CD14-positive monocyte (primary cell): ENCODE measurements at regions not wholly inside any gene's neighbourhood (a gene's known extent, or its start where the extent isn't known, plus 50 kb on each side); places are given as distances from the start of the nearest gene placed in this dataset.

Experiments
- DNase-seq, 3 donors: peaks; one replicate each; pipeline ENCODE4 v3.0.0-alpha.2; 2011 to 2022
- H2AFZ ChIP-seq: 2 replicates; pipeline ENCODE4 v1.6.0; 2012; ENCODE audit warnings: mild to moderate bottlenecking, low read depth, low read length, inconsistent platforms; ENCODE audit not compliant: insufficient read depth, poor library complexity, severe bottlenecking
- H3K27ac ChIP-seq, 2 donors: 1 replicate in 1 of 2; 2 replicates in 1 of 2; pipeline ENCODE4 v1.5.1; 2012 to 2013; ENCODE audit warnings: low read length in 2 of 2, control low read depth in 1 of 2, inconsistent platforms in 1 of 2, low read depth in 1 of 2, mild to moderate bottlenecking in 1 of 2
- H3K27me3 ChIP-seq, 2 donors: one replicate each; pipeline versions ENCODE4 v1.6.0 to v1.6.1; 2011 to 2013; ENCODE audit warnings: low read length in 2 of 2; ENCODE audit not compliant: control insufficient read depth in 2 of 2, insufficient read depth in 2 of 2
- H3K36me3 ChIP-seq, 2 donors: replicated peaks in 1 of 2; 1 replicate in 1 of 2; 2 replicates in 1 of 2; pipeline versions ENCODE4 v1.5.1 to v1.6.1; 2012 to 2013; ENCODE audit warnings: low read length in 2 of 2, control low read depth in 1 of 2, inconsistent platforms in 1 of 2, mild to moderate bottlenecking in 1 of 2; ENCODE audit not compliant: insufficient read depth in 2 of 2, control insufficient read depth in 1 of 2
- H3K4me1 ChIP-seq, 2 donors: 1 replicate in 1 of 2; 2 replicates in 1 of 2; pipeline versions ENCODE4 v1.5.1 to v1.6.1; 2012 to 2013; ENCODE audit warnings: low read length in 2 of 2, control low read depth in 1 of 2, inconsistent platforms in 1 of 2, mild to moderate bottlenecking in 1 of 2, moderate library complexity in 1 of 2; ENCODE audit not compliant: insufficient read depth in 2 of 2, control insufficient read depth in 1 of 2
- H3K4me2 ChIP-seq: replicated peaks from 2 replicates; pipeline ENCODE3; 2012; ENCODE audit warnings: low read length, moderate library complexity, mild to moderate bottlenecking; ENCODE audit not compliant: poor library complexity, severe bottlenecking; ENCODE audit errors: extremely low read depth
- H3K4me3 ChIP-seq, 3 experiments: fragments of 200-600 bp in 1 of 3; sonication (generic) in 1 of 3; replicated peaks in 1 of 3; 1 replicate in 2 of 3; 2 replicates in 1 of 3; pipeline ENCODE4 v1.5.1; 2011 to 2013; ENCODE audit warnings: low read length in 3 of 3, mild to moderate bottlenecking in 3 of 3, control low read depth in 2 of 3, low read depth in 2 of 3, inconsistent platforms in 1 of 3, moderate library complexity in 1 of 3
- H3K79me2 ChIP-seq: 2 replicates; pipeline ENCODE4 v1.6.0; 2012; ENCODE audit warnings: mild to moderate bottlenecking, control low read depth, inconsistent platforms, low read length, moderate library complexity; ENCODE audit not compliant: insufficient read depth
- H3K9ac ChIP-seq: 2 replicates; pipeline ENCODE4 v1.6.0; 2017; ENCODE audit warnings: low read length, mild to moderate bottlenecking; ENCODE audit not compliant: insufficient read depth, poor library complexity, severe bottlenecking
- H3K9me3 ChIP-seq, 2 donors: replicated peaks in 1 of 2; 1 replicate in 1 of 2; 2 replicates in 1 of 2; pipeline versions ENCODE4 v1.5.1 to v1.6.1; 2012 to 2013; ENCODE audit warnings: low read length in 2 of 2, control low read depth in 1 of 2; ENCODE audit not compliant: control insufficient read depth in 1 of 2, insufficient read depth in 1 of 2
- H4K20me1 ChIP-seq: 2 replicates; pipeline ENCODE4 v1.6.0; 2012; ENCODE audit warnings: mild to moderate bottlenecking, low read length, control low read depth, moderate library complexity; ENCODE audit not compliant: insufficient read depth
- H3K27ac Mint-ChIP-seq, 7 donors: one replicate each; pipeline ENCODE4 v1.8.0; 2020; ENCODE audit warnings: mild to moderate bottlenecking in 7 of 7, mixed read lengths in 7 of 7, moderate library complexity in 6 of 7, inconsistent platforms in 2 of 7
- H3K27me3 Mint-ChIP-seq, 3 donors: one replicate each; pipeline ENCODE4 v1.8.0; 2021 to 2022; ENCODE audit warnings: low read depth in 3 of 3, mild to moderate bottlenecking in 3 of 3, mixed read lengths in 3 of 3, moderate library complexity in 3 of 3, inconsistent platforms in 1 of 3
- H3K36me3 Mint-ChIP-seq, 2 donors: one replicate each; pipeline ENCODE4 v1.8.0; 2020; ENCODE audit warnings: mixed read lengths in 2 of 2, inconsistent platforms in 1 of 2, mild to moderate bottlenecking in 1 of 2
- H3K4me1 Mint-ChIP-seq: one replicate; pipeline ENCODE4 v1.8.0; 2020; ENCODE audit warnings: mild to moderate bottlenecking, mixed read lengths
- H3K4me3 Mint-ChIP-seq, 2 donors: one replicate each; pipeline ENCODE4 v1.8.0; 2020; ENCODE audit warnings: mild to moderate bottlenecking in 2 of 2, mixed read lengths in 2 of 2, moderate library complexity in 1 of 2
- H3K9me3 Mint-ChIP-seq, 7 donors: one replicate each; pipeline ENCODE4 v1.8.0; 2020 to 2022; ENCODE audit warnings: mixed read lengths in 7 of 7, mild to moderate bottlenecking in 6 of 7, moderate library complexity in 6 of 7, inconsistent platforms in 2 of 7
- WGBS: methylation state at CpG from one replicate; pipeline ENCODE4 v1.1.5; 2013; ENCODE audit warnings: missing lambda C conversion rate; ENCODE audit not compliant: insufficient coverage; 5-methylcytosine and 5-hydroxymethylcytosine counted together
- intact Hi-C, 2 donors: fragments of 100-400 bp; cut with micrococcal nuclease; formaldehyde crosslinking; loops; one replicate each; pipeline versions ENCODE4 v1.15.0 to v1.15.1; 2023
- TF ChIP-seq, protein P1 (sequence below): fragments of 200-600 bp; IDR thresholded peaks from one replicate; pipeline ENCODE4 v1.8.0; 2022; ENCODE audit warnings: antibody characterized with exemption, mild to moderate bottlenecking

- intact Hi-C loops = loop anchor here in 1 of 2 donors (5.0 kb wide), 1 partner anchor 33 kb away; no protein-coding TSS in a partner anchor
- Histone ChIP-seq H3K36me3 (no peaks in the 10 kb centered on the region), H2AFZ (no peak overlapping the region), H3K79me2 (peaks cover 6% of the 10 kb centered on the region), H3K4me2 (no peak overlapping the region), H3K27ac (peak overlapping the region in 1 of 2 donors; percentile 79), H3K9me3 (no peaks in the 10 kb centered on the region), H3K4me1 (peaks cover 39 to 43% of the 10 kb centered on the region in 2 donors), H3K9ac (no peak overlapping the region), H4K20me1 (no peaks in the 10 kb centered on the region), H3K27me3 (no peaks in the 10 kb centered on the region), H3K4me3 (no peak overlapping the region)
- H3K9me3 Mint-ChIP-seq = peaks cover 0 to 3% (median 0%) of the 10 kb centered on the region in 7 donors
- peaks cover 0 to 12% of the 10 kb centered on the region in 2 donors for H3K36me3 Mint-ChIP-seq
- WGBS = 92% methylated on average over 2 of the region's 3 CpGs
- H3K27me3 Mint-ChIP-seq = no peaks in the 10 kb centered on the region
- H3K27ac Mint-ChIP-seq = peak overlapping the region in 6 of 7 donors; percentile 71 to 96 (median 92)
- TF ChIP-seq, protein P1, sequence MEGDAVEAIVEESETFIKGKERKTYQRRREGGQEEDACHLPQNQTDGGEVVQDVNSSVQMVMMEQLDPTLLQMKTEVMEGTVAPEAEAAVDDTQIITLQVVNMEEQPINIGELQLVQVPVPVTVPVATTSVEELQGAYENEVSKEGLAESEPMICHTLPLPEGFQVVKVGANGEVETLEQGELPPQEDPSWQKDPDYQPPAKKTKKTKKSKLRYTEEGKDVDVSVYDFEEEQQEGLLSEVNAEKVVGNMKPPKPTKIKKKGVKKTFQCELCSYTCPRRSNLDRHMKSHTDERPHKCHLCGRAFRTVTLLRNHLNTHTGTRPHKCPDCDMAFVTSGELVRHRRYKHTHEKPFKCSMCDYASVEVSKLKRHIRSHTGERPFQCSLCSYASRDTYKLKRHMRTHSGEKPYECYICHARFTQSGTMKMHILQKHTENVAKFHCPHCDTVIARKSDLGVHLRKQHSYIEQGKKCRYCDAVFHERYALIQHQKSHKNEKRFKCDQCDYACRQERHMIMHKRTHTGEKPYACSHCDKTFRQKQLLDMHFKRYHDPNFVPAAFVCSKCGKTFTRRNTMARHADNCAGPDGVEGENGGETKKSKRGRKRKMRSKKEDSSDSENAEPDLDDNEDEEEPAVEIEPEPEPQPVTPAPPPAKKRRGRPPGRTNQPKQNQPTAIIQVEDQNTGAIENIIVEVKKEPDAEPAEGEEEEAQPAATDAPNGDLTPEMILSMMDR = no peak
- no peak overlapping the region for H3K4me3 Mint-ChIP-seq
- peaks cover 63% of the 10 kb centered on the region for H3K4me1 Mint-ChIP-seq
- no peak for DNase-seq
Observed at GRCh38 chr14:100435459-100435858, 112.3 kb downstream of the SLC25A47 start.

DNA sequence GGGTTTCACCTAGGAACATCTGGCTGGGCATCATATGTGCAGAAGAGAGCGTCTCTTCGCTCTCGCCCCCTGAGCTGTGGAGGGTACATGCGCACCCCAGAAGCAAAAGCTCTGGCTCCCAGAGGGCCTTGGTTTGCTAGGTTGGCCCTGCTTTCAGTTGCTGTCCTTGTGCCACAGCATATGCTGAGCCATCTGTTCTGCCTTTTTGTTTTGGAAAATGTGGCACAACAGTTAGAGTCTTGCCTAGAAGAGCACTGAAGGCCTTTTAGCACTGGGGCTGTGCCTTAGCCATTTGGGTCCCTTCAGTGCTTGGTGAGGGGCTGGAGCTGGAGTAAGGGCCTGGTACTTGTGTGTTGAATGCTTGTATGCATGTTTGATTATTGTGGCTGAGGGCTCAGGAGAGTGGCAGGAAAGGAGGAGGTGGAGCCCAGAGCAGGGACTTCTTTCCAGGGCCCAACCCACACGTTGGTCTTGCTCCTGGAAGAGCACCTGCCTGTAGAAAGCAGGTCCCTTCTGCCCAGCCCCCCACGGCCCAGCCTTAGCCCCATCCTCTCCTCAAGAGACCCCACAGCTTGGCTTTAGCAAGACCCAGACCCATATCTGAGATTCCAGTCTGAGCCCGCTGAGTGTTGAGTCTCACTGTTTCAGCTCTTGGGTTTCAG lies 113.7 kb downstream of the SLC25A47 start:
- no peak for DNase-seq
- WGBS = 90% methylated on average over 7 of the region's 7 CpGs
- no peak overlapping the region for H3K4me3 ChIP-seq
- no peak overlapping the region for H3K27ac ChIP-seq
- no peaks in the 10 kb centered on the region for H3K27me3 Mint-ChIP-seq
- peaks cover 64% of the 10 kb centered on the region for H3K4me1 Mint-ChIP-seq
- intact Hi-C loops = loop anchor here in 1 of 2 donors (5.0 kb wide), 1 partner anchor 35 kb away; no protein-coding TSS in a partner anchor
- no peak overlapping the region for H3K4me2 ChIP-seq
- H3K9ac ChIP-seq = no peak overlapping the region
- peak overlapping the region in 3 of 7 donors; percentile 4 to 60 (median 37) for H3K27ac Mint-ChIP-seq
- no peak overlapping the region for H2AFZ ChIP-seq
- no peaks in the 10 kb centered on the region for H3K9me3 ChIP-seq
- H3K36me3 Mint-ChIP-seq = peaks cover 0 to 8% of the 10 kb centered on the region in 2 donors
- H3K27me3 ChIP-seq = no peaks in the 10 kb centered on the region
- peaks cover 0 to 3% (median 0%) of the 10 kb centered on the region in 7 donors for H3K9me3 Mint-ChIP-seq
- no peaks in the 10 kb centered on the region for H4K20me1 ChIP-seq
- peaks cover 39 to 43% of the 10 kb centered on the region in 2 donors for H3K4me1 ChIP-seq
- TF ChIP-seq, protein P1 = no peak
- H3K4me3 Mint-ChIP-seq = no peak overlapping the region
- H3K36me3 ChIP-seq = no peaks in the 10 kb centered on the region
- H3K79me2 ChIP-seq = peaks cover 6% of the 10 kb centered on the region
